H1 (cell line): ENCODE measurements at regions not wholly inside any gene's neighbourhood (a gene's known extent, or its start where the extent isn't known, plus 50 kb on each side); places are given as distances from the start of the nearest gene placed in this dataset.

Source experiments
- CTCF ChIA-PET: fragments of 300-600 bp; sonication (Branson Sonifier 250); formaldehyde crosslinking; loops from one replicate; lab custom pipeline; 2021; ENCODE audit not compliant: partially characterized antibody; lab: Charles Lee
- POLR2A ChIA-PET: fragments of 300-600 bp; sonication (Branson Sonifier 250); formaldehyde crosslinking; loops from one replicate; lab custom pipeline; 2021; ENCODE audit warnings: inconsistent platforms; ENCODE audit not compliant: partially characterized antibody; lab: Charles Lee
- DNase-seq, 2 experiments: peaks; one replicate each; pipeline versions ENCODE4 v3.0.0 to v3.0.0-alpha.2; 2010 to 2022; ENCODE audit warnings: low spot score in 2 of 2, low read depth in 1 of 2, mixed read lengths in 1 of 2
- FAIRE-seq: peaks from 2 replicates; lab custom pipeline; 2011; peaks lifted over from hg19 to GRCh38; lab: Jason Lieb, UNC
- H2AFZ ChIP-seq: 2 replicates; pipeline ENCODE4 v1.8.1; 2012; ENCODE audit warnings: low read length, inconsistent platforms
- H2AK5ac ChIP-seq: 2 replicates; pipeline ENCODE4 v1.6.1; 2013; ENCODE audit warnings: low read depth, low read length
- H2BK120ac ChIP-seq: replicated peaks from 2 replicates; pipeline ENCODE3; 2013; ENCODE audit warnings: low read depth, low read length, inconsistent platforms
- H2BK12ac ChIP-seq: 2 replicates; pipeline ENCODE4 v1.6.1; 2013; ENCODE audit warnings: low read depth, low read length
- H2BK15ac ChIP-seq: 2 replicates; pipeline ENCODE4 v1.6.1; 2013; ENCODE audit warnings: low read length
- H2BK20ac ChIP-seq: 2 replicates; pipeline ENCODE4 v1.6.1; 2013; ENCODE audit warnings: low read length
- H2BK5ac ChIP-seq: 2 replicates; pipeline ENCODE4 v1.6.1; 2013; ENCODE audit warnings: low read depth, low read length
- H3K14ac ChIP-seq: 2 replicates; pipeline ENCODE4 v1.6.1; 2013; ENCODE audit warnings: inconsistent platforms; ENCODE audit not compliant: insufficient read length
- H3K18ac ChIP-seq: 2 replicates; pipeline ENCODE4 v1.6.1; 2013; ENCODE audit warnings: low read length; ENCODE audit errors: extremely low read depth
- H3K23ac ChIP-seq: 2 replicates; pipeline ENCODE4 v1.6.1; 2013; ENCODE audit warnings: inconsistent platforms; ENCODE audit not compliant: insufficient read length
- H3K23me2 ChIP-seq: 2 replicates; pipeline ENCODE4 v1.6.1; 2013; ENCODE audit warnings: low read depth, low read length
- H3K27ac ChIP-seq: 2 replicates; pipeline ENCODE4 v1.6.1; 2011; ENCODE audit warnings: low read depth, low read length, inconsistent platforms
- H3K27me3 ChIP-seq, 4 experiments: replicated peaks in 1 of 4; 1 replicate in 1 of 4; 2 replicates in 3 of 4; pipeline versions ENCODE4 v1.6.1 to v1.8.1; 2011 to 2013; ENCODE audit warnings: low read length in 3 of 4, mild to moderate bottlenecking in 3 of 4, inconsistent platforms in 2 of 4, mixed read lengths in 2 of 4, moderate library complexity in 1 of 4; ENCODE audit not compliant: control insufficient read depth in 3 of 4, insufficient read depth in 3 of 4; ENCODE audit errors: extremely low read depth in 1 of 4
- H3K36me3 ChIP-seq, 4 experiments: 2 replicates each; pipeline versions ENCODE4 v1.6.1 to v1.8.1; 2011 to 2013; ENCODE audit warnings: mild to moderate bottlenecking in 4 of 4, low read length in 3 of 4, moderate library complexity in 2 of 4, control low read depth in 1 of 4, inconsistent platforms in 1 of 4; ENCODE audit not compliant: insufficient read depth in 4 of 4, control insufficient read depth in 2 of 4
- H3K4ac ChIP-seq: replicated peaks from 2 replicates; pipeline ENCODE3; 2013; ENCODE audit warnings: low read length, low read depth, mixed read lengths, inconsistent platforms; ENCODE audit not compliant: insufficient read length
- H3K4me1 ChIP-seq, 4 experiments: replicated peaks in 1 of 4; 1 replicate in 1 of 4; 2 replicates in 3 of 4; pipeline versions ENCODE4 v1.6.1 to v1.8.1; 2011 to 2013; ENCODE audit warnings: low read length in 3 of 4, inconsistent platforms in 2 of 4, mixed read lengths in 1 of 4; ENCODE audit not compliant: insufficient read depth in 4 of 4, control insufficient read depth in 3 of 4
- H3K4me2 ChIP-seq, 2 experiments: 2 replicates each; pipeline versions ENCODE4 v1.6.1 to v1.8.1; 2011 to 2013; ENCODE audit warnings: low read depth in 2 of 2, low read length in 2 of 2, control low read depth in 1 of 2, inconsistent platforms in 1 of 2, mild to moderate bottlenecking in 1 of 2; ENCODE audit not compliant: insufficient read depth in 1 of 2
- H3K4me3 ChIP-seq, 4 experiments: fragments of 200-600, 300-600 bp in 1 of 4; sonication (generic), shearing (Covaris generic), sonication (Bioruptor Twin) in 1 of 4; 2 replicates each; pipeline versions ENCODE4 v1.5.1 to v1.8.1; 2011 to 2016; ENCODE audit warnings: low read length in 4 of 4, low read depth in 3 of 4, control low read depth in 2 of 4, inconsistent platforms in 2 of 4, mild to moderate bottlenecking in 2 of 4, mixed read lengths in 1 of 4, moderate library complexity in 1 of 4; ENCODE audit not compliant: insufficient read depth in 2 of 4; ENCODE audit errors: extremely low read depth in 1 of 4
- H3K56ac ChIP-seq: replicated peaks from 2 replicates; pipeline ENCODE3; 2013; ENCODE audit warnings: low read depth, mild to moderate bottlenecking, mixed read lengths, low read length, inconsistent platforms; ENCODE audit not compliant: insufficient read length
- H3K79me1 ChIP-seq: 2 replicates; pipeline ENCODE4 v1.6.1; 2013; ENCODE audit warnings: low read depth, low read length, control low read depth
- H3K79me2 ChIP-seq, 2 experiments: 2 replicates each; pipeline versions ENCODE4 v1.6.1 to v1.8.1; 2012 to 2013; ENCODE audit warnings: low read length in 2 of 2, mild to moderate bottlenecking in 2 of 2, inconsistent platforms in 1 of 2; ENCODE audit not compliant: insufficient read depth in 2 of 2, control insufficient read depth in 1 of 2
- H3K9ac ChIP-seq, 4 experiments: replicated peaks in 1 of 4; 1 replicate in 1 of 4; 2 replicates in 3 of 4; pipeline versions ENCODE4 v1.6.1 to v1.8.1; 2011 to 2013; ENCODE audit warnings: low read depth in 3 of 4, low read length in 3 of 4, control low read depth in 2 of 4, mild to moderate bottlenecking in 2 of 4, moderate library complexity in 2 of 4, inconsistent platforms in 1 of 4; ENCODE audit errors: extremely low read depth in 1 of 4
- H3K9me3 ChIP-seq, 2 experiments: 2 replicates each; pipeline versions ENCODE4 v1.6.1 to v1.8.1; 2012 to 2013; ENCODE audit warnings: mild to moderate bottlenecking in 2 of 2, moderate library complexity in 2 of 2, control low read depth in 1 of 2, inconsistent platforms in 1 of 2, low read depth in 1 of 2, low read length in 1 of 2, mixed read lengths in 1 of 2; ENCODE audit not compliant: insufficient read depth in 2 of 2
- H4K20me1 ChIP-seq, 2 experiments: replicated peaks in 1 of 2; 2 replicates each; pipeline versions ENCODE3 to v1.8.1; 2011 to 2013; ENCODE audit warnings: inconsistent platforms in 2 of 2, low read length in 2 of 2, mild to moderate bottlenecking in 1 of 2; ENCODE audit not compliant: insufficient read depth in 2 of 2, control insufficient read depth in 1 of 2
- H4K5ac ChIP-seq: 2 replicates; pipeline ENCODE4 v1.6.1; 2013; ENCODE audit warnings: low read length, low read depth, mixed read lengths, inconsistent platforms; ENCODE audit not compliant: insufficient read length
- H4K8ac ChIP-seq: 2 replicates; pipeline ENCODE4 v1.8.0; 2013; ENCODE audit warnings: mild to moderate bottlenecking, moderate library complexity, low read length, inconsistent platforms; ENCODE audit not compliant: insufficient read depth; ENCODE audit errors: extremely low read depth
- H4K91ac ChIP-seq: replicated peaks from 2 replicates; pipeline ENCODE3; 2013; ENCODE audit warnings: low read length, mixed read lengths, inconsistent platforms; ENCODE audit not compliant: insufficient read length
- ATF3 ChIP-seq: IDR thresholded peaks from 2 replicates; pipeline ENCODE4 v1.6.1; 2011; ENCODE audit warnings: low read depth, mild to moderate bottlenecking, low read length; ENCODE audit not compliant: insufficient read depth
- CTCF ChIP-seq, 3 experiments: IDR thresholded peaks; 1 replicate in 2 of 3; 2 replicates in 1 of 3; pipeline versions ENCODE4 v1.5.1 to v1.6.1; 2011; ENCODE audit warnings: low read length in 3 of 3, mild to moderate bottlenecking in 3 of 3, inconsistent platforms in 2 of 3, low read depth in 1 of 3, moderate library complexity in 1 of 3; ENCODE audit not compliant: insufficient read depth in 1 of 3; ENCODE audit errors: control extremely low read depth in 1 of 3
- GTF2F1 ChIP-seq: IDR thresholded peaks from 2 replicates; pipeline ENCODE4 v1.6.1; 2012; ENCODE audit warnings: low read depth, low read length, improper control_type of control experiment, borderline replicate concordance
- JUN ChIP-seq: IDR thresholded peaks from 2 replicates; pipeline ENCODE4 v1.6.1; 2011; ENCODE audit warnings: low read depth, mild to moderate bottlenecking, improper control_type of control experiment, low read length
- RXRA ChIP-seq: IDR thresholded peaks from 2 replicates; pipeline ENCODE4 v1.6.1; 2011; ENCODE audit warnings: low read depth, mild to moderate bottlenecking, low read length, moderate library complexity; ENCODE audit not compliant: insufficient read depth
- TEAD4 ChIP-seq: IDR thresholded peaks from 2 replicates; pipeline ENCODE4 v1.6.1; 2012; ENCODE audit warnings: low read depth, low read length, inconsistent platforms, mixed read lengths
- WGBS, 2 experiments: shearing (Covaris generic) in 1 of 2; methylation state at CpG; one replicate each; pipeline versions ENCODE4 v1.1.6 to v1.1.7; 2013 to 2015; ENCODE audit warnings: low lambda C conversion rate in 2 of 2, mixed read lengths in 2 of 2, inconsistent platforms in 1 of 2, low coverage in 1 of 2, missing lambda C conversion rate in 1 of 2; ENCODE audit not compliant: insufficient replicate concordance in 2 of 2, insufficient coverage in 1 of 2, insufficient read length in 1 of 2; ENCODE audit errors: extremely low coverage in 1 of 2, missing lambda C conversion rate in 1 of 2; 5-methylcytosine and 5-hydroxymethylcytosine counted together

GRCh38 chr2:49836017-49836416 lies 681.7 kb upstream of the FSHR start:
- H3K4me3 ChIP-seq = no peak overlapping the region
- no peak overlapping the region for H4K5ac ChIP-seq
- H3K4me1 ChIP-seq = peaks cover 0 to 2% (median 0%) of the 10 kb centered on the region in 4 experiments; a peak in 1 of 7 replicates
- H3K18ac ChIP-seq = no peak overlapping the region
- no peaks in the 10 kb centered on the region for H3K23me2 ChIP-seq
- H3K56ac ChIP-seq = no peak overlapping the region
- H4K8ac ChIP-seq = no peak overlapping the region
- 81% methylated on average over 3 of the region's 3 CpGs; no CpG with 5 or more reads in 1 of the 2 experiments for WGBS, 2 experiments
- DNase-seq (no peak), FAIRE-seq (no peak)
- H4K20me1 ChIP-seq = no peaks in the 10 kb centered on the region
- H3K4ac ChIP-seq = no peak overlapping the region
- no peak overlapping the region for H4K91ac ChIP-seq
- H3K9ac ChIP-seq = no peak overlapping the region
- H3K9me3 ChIP-seq = no peaks in the 10 kb centered on the region
- H2AK5ac ChIP-seq = no peak overlapping the region
- H2BK12ac ChIP-seq = no peak overlapping the region
- H2BK15ac ChIP-seq = no peak overlapping the region
- H2AFZ ChIP-seq = no peak overlapping the region
- no peak overlapping the region for H3K14ac ChIP-seq
- no peak overlapping the region for H3K23ac ChIP-seq
- no peak overlapping the region for H2BK120ac ChIP-seq
- H3K27ac ChIP-seq = no peak overlapping the region
- TF ChIP-seq CTCF (IDR thresholded peaks at IDR 0.05; ENCODE audit: control extremely low read depth in 1 of 3, insufficient read depth in 1 of 3, low read depth in 1 of 3, low read length in 3 of 3) (no peak), ATF3 (no peak), JUN (no peak), RXRA (no peak), GTF2F1 (no peak), TEAD4 (no peak)
- no peak overlapping the region for H2BK20ac ChIP-seq
- POLR2A ChIA-PET = no interaction called here
- H3K36me3 ChIP-seq = no peaks in the 10 kb centered on the region
- H3K79me2 ChIP-seq = no peaks in the 10 kb centered on the region
- no peak overlapping the region for H3K4me2 ChIP-seq
- H3K79me1 ChIP-seq = no peaks in the 10 kb centered on the region
- CTCF ChIA-PET = interaction anchor here (0.6 to 1.4 kb wide), 6 partner anchors 39 to 308 kb away, joined by 3 read pairs; no protein-coding TSS in a partner anchor
- no peaks in the 10 kb centered on the region for H3K27me3 ChIP-seq
- H2BK5ac ChIP-seq = no peak overlapping the region
